HL-60 (cell line): ENCODE measurements at regions not wholly inside any gene's neighbourhood (a gene's known extent, or its start where the extent isn't known, plus 50 kb on each side); places are given as distances from the start of the nearest gene placed in this dataset.

Source experiments
- GABPA ChIP-seq: IDR thresholded peaks from 2 replicates; pipeline ENCODE4 v1.6.1; 2012; ENCODE audit warnings: low read depth
- TF ChIP-seq, protein P1 (sequence below): IDR thresholded peaks from one replicate; pipeline ENCODE4 v1.5.1; 2011; ENCODE audit warnings: low read length, control low read depth, inconsistent platforms; ENCODE audit not compliant: insufficient read depth

DNA sequence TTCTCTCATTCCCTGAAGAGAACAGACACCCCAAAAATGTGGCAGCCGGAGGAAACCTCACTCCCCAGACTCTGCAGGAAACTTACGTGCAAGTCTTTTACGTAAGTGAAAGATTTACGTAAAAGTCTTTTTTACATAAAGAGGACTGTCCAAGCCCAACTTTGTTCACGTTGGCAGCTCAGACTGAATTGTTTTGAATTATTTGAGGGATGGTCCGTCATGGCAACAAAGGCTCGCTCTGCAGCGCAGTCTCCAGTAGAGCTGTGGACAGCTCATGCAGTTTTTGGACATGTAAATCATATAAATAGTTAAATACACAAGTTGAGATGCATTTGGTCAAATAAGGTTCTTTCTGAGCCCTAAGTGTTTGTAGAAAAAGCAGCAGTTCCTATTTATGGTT lies 394.8 kb downstream of the QKI start:
- TF ChIP-seq, protein P1, sequence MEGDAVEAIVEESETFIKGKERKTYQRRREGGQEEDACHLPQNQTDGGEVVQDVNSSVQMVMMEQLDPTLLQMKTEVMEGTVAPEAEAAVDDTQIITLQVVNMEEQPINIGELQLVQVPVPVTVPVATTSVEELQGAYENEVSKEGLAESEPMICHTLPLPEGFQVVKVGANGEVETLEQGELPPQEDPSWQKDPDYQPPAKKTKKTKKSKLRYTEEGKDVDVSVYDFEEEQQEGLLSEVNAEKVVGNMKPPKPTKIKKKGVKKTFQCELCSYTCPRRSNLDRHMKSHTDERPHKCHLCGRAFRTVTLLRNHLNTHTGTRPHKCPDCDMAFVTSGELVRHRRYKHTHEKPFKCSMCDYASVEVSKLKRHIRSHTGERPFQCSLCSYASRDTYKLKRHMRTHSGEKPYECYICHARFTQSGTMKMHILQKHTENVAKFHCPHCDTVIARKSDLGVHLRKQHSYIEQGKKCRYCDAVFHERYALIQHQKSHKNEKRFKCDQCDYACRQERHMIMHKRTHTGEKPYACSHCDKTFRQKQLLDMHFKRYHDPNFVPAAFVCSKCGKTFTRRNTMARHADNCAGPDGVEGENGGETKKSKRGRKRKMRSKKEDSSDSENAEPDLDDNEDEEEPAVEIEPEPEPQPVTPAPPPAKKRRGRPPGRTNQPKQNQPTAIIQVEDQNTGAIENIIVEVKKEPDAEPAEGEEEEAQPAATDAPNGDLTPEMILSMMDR, result no peak
- TF ChIP-seq GABPA, result no peak
